GM23338 (cell line): ENCODE measurements at regions not wholly inside any gene's neighbourhood (a gene's known extent, or its start where the extent isn't known, plus 50 kb on each side); places are given as distances from the start of the nearest gene placed in this dataset.

ENCODE experiments used
- EZH2 ChIP-seq: fragments of 200-600 bp; sonication (generic); IDR thresholded peaks from one replicate; pipeline ENCODE4 v1.8.0; 2017; ENCODE audit warnings: antibody characterized with exemption, mild to moderate bottlenecking, low read depth; ENCODE audit not compliant: unreplicated experiment
- POLR2AphosphoS5 ChIP-seq: IDR thresholded peaks from 2 replicates; pipeline ENCODE4 v1.6.1; 2016; ENCODE audit warnings: antibody characterized with exemption, low read depth

GRCh38 chr6:117200067-117200466, 65.3 kb upstream of the VGLL2 start:
- TF ChIP-seq EZH2: no peak
- no peak for TF ChIP-seq POLR2AphosphoS5
